DMS79 treated with DMSO at 0.1 percent for 48 hours (cell line): ENCODE measurements at regions not wholly inside any gene's neighbourhood (a gene's known extent, or its start where the extent isn't known, plus 50 kb on each side); places are given as distances from the start of the nearest gene placed in this dataset.
A peak's percentile ranks its signal among the peaks of the same experiment; 100 is the strongest.
"Not testable (repeated sequence)": the region's sequence is repeated elsewhere in the genome, so short reads cannot be mapped to it uniquely, and the experiment has no call there.

Source experiments
- DNase-seq: peaks from one replicate; lab custom pipeline; 2025; lab: John Stamatoyannopoulos, UW

DNA sequence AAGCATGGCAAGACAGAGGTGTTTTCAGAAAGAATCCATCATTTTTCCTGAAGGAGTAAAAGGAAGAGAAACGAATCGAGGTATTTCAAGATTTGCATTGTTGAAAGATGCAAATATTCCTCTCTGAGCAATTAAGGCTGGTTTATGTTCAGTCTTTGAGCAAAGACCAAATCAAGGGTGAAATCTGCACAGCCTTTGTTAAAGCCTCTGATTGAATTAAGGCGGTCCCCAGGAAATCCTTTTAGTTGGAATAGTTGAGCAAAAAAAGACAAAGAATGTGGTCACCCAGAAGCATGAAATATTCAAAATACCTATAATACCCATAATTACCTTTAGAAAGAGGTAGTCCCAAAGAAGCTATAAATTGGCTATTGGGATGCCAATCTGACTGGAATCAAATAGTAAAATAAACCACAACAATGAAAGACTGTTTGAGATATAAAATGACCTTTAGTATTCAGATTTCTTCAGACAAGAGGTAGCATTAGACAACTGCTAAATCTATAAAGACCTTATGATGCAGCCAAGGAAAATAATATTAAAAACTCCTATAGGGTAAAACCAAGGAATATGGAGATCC is 1218.1 kb downstream of the ROBO2 start:
- DNase-seq = no peak

- DNase-seq = no peak
Measured at GRCh38 chr3:78258798-78259197, 1218.9 kb downstream of the ROBO2 start.

DNA sequence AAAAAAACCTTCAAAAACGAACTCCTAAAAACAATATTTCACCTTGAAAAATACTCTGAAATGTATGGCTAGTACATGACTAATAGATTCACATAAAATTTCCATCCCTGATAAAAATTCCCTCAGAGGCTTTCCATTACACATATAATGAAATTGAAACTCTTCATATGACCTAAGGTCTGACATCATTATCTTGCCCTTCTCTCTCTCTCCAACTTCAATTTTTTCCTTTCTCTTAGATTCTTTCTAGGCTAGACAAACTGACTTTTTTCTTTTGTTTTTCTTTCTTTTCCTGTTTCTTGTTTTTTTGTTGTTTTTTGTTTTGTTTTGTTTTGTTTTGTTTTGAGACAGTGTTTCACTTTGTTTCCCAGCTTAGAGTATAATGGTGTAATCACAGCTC is 1220.5 kb downstream of the ROBO2 start:
- DNase-seq = no peak

- DNase-seq = not testable (repeated sequence)
Measured at GRCh38 chr3:78266550-78266949, 1226.7 kb downstream of the ROBO2 start.

DNA sequence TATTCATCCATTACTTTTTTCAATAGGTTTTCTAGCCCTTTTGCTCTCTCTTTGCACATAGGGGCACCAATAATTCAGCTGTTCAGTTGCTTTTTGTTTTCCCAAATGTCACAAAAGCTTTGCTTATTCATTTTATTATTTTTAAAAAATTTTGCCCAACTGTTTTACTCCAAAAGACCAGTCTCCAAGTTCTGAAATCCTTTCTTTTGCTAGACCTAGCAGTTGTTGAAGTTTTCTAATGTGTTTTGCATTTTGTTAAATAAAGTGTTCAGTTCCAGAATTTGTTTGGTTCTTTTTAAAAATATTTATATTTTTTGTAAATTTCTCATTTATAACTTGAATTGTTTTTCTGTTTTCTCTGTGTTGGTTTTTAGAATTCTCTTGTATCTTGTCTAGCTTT is 1227.3 kb downstream of the ROBO2 start:
- DNase-seq = no peak

- DNase-seq = no peak
Measured at GRCh38 chr3:78268087-78268486, 1228.2 kb downstream of the ROBO2 start.

DNA sequence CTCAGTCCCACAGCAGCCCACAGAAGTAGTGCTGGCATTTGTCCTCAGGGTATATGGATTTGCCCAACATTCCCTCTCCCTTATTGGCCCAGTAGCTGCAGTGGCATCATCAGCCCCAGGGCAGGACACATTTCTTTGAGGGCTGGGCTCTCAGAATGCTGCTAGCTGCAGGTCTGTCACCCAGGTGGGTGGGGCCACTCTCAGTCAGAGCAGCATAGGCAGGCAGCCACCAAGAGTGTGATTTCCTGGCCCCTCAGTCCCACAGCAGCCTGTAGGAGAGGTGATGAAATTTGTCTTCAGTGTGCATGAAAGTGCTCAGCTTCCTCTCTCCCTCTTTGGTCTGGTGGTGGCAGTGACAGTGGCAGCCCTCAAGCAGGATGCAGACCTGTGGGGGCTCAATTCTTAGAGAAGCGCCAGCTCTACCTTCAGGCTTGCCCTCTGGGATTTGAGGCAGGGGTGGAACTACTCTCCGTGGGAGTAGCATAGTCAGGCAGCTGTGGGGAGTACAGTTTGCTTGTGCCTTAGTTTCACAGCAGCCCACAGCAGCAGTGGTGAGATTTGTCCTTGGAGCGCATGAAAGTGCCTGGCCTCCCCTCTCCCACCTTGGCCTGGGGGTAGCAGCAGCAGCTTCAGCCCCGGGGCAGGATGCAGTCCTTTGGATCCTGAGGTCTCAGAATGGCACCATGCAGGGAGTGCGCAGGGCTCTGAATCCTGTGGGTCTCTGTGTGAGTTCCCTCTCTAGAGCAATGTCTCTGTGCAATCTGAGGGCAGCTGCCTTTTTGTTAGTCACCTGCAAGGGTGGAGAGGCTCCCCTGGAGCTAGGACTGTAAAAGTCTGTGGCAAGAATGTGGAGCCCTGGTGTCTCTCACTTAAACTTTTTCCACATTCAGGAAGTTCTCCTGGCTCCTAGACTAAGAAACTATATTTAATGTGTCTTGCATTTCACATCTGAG is 1229.1 kb downstream of the ROBO2 start:
- no peak for DNase-seq

GRCh38 chr3:78273326-78273725 is 1233.4 kb downstream of the ROBO2 start:
- DNase-seq = no peak

DNA sequence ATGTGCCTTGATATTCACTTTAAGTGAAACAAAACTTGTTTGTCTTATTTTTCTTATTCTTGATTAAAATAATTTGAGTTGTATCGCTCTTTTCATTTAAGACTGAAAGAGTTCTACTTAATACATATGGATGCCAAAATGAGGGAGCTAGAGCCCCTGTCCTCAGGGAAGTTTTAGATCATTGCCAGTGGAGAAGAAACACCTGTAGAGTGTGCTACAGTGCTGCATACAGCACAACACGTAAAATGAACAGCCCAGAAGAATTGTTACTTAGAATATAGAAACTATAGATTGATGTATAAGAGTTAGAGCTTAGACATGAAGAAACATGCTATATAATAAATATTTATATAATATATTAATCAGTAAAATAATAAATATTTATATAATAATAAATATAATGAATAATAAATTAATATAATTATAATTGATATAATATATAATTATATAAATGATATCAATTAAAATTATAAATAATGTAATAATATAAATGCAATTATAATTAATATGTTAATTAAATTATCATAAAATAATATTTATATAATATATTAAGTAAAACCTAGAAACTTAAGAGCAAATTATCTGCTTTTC is 1234.7 kb downstream of the ROBO2 start:
- no peak for DNase-seq

DNA sequence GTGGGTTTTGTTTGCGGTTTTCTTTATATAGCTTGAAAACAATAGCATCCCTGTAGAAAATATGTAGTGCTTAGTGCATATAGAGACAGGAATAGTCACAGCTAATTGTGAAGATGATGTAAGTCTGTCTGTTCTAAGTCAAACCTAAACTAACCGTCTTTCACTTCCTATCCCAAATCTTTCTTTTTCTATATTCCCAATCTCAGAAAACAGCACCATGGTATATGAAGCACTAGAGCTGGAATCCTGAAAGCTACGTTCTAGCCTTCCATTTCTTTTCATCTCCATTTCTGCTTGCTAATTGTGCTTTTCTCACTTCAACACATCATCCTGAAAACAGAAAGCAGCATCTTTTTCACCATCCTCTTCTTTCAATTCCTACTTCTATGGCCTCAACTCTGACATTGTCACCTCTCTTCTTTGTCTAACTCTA is 1235.5 kb downstream of the ROBO2 start:
- DNase-seq = no peak

GRCh38 chr3:78277220-78277619 is 1237.3 kb downstream of the ROBO2 start:
- no peak for DNase-seq

GRCh38 chr3:78277801-78278200 is 1237.9 kb downstream of the ROBO2 start:
- DNase-seq = peak; percentile 30

GRCh38 chr3:78279091-78279490 is 1239.2 kb downstream of the ROBO2 start:
- DNase-seq = no peak

DNA sequence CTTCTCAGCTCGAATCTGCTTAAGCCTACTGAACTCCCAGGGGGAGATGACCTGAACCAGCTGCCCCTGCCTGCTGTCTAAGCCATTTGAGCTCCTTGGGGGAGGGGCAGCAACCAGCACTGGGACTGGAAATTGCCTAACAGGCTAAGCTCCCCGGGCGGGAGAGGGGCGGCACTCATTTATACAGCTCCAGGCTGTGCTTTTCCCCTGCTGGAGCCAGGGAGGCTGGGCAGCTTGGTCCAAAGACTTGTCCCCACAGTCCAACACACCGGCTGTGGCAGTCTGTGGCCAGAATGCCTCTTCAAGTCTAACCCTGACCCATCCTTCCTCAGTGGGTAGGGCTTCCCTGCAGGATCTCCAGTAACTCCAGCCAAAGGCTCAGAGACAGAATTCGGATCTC is 1241.5 kb downstream of the ROBO2 start:
- no peak for DNase-seq

DNA sequence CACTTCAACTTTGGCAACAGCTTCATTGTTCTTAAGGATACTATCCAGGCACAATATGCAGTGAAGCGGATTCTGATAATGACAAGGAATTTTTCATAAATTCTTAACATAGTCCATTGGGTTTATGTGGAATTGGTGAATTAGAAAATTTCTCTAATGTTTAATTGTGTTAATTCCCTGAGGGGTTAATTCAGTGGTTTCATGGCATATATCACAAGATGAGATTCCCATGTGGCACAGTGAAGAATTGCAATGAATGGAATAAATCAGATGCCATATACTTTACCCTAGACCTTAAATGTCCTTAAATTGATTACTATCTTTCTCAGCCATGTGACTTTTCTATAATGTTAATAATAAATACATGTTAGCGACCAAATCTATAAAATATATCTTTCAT is 1244.1 kb downstream of the ROBO2 start:
- DNase-seq = no peak

- no peak for DNase-seq
Measured at GRCh38 chr3:78285032-78285728, 1245.3 kb downstream of the ROBO2 start.

GRCh38 chr3:78287085-78287484 is 1247.2 kb downstream of the ROBO2 start:
- no peak for DNase-seq

GRCh38 chr3:78293284-78293683 is 1253.4 kb downstream of the ROBO2 start:
- DNase-seq = no peak

GRCh38 chr3:78304115-78304514 is 1264.2 kb downstream of the ROBO2 start:
- DNase-seq = no peak

GRCh38 chr3:78312851-78313250 is 1273.0 kb downstream of the ROBO2 start:
- no peak for DNase-seq

GRCh38 chr3:78313332-78313731 is 1273.4 kb downstream of the ROBO2 start:
- no peak for DNase-seq

DNA sequence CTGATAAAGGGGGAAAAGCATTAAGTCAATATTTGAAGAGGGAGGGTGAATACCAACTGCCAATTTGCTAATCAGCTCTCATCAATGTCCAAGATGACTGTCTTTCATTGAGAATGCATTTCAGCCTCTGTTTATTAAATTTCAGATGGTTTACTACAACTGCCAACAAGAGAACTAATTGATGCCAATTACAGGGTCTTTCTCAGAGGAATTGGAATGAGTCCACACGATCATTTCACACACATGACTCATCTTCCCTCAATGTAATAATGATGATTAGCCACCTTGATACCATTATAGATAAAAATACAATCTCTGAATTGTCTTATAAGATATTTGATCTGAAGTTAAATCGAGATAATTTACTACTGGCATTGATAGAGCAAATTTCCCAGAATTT is 1274.4 kb downstream of the ROBO2 start:
- DNase-seq = no peak
